PFSK-1 (cell line): ENCODE measurements at regions not wholly inside any gene's neighbourhood (a gene's known extent, or its start where the extent isn't known, plus 50 kb on each side); places are given as distances from the start of the nearest gene placed in this dataset.

Experiments
- FOXP2 ChIP-seq: optimal IDR thresholded peaks from 2 replicates; pipeline ENCODE3; 2011; ENCODE audit warnings: borderline replicate concordance, control low read depth, inconsistent platforms; ENCODE audit not compliant: insufficient read depth; ENCODE audit errors: extremely low read length, extremely low read depth
- TAF1 ChIP-seq: IDR thresholded peaks from 2 replicates; pipeline ENCODE4 v1.6.1; 2012; ENCODE audit warnings: low read length, control low read depth, borderline replicate concordance; ENCODE audit not compliant: insufficient read depth
- TF ChIP-seq, protein P1 (sequence below), 2 experiments: IDR thresholded peaks; 2 replicates each; pipeline versions ENCODE4 v1.6.1 to v1.8.0; 2011 to 2012; ENCODE audit warnings: low read depth in 2 of 2, low read length in 2 of 2, control low read depth in 1 of 2, inconsistent platforms in 1 of 2, mild to moderate bottlenecking in 1 of 2, moderate library complexity in 1 of 2; ENCODE audit not compliant: insufficient read depth in 1 of 2

DNA sequence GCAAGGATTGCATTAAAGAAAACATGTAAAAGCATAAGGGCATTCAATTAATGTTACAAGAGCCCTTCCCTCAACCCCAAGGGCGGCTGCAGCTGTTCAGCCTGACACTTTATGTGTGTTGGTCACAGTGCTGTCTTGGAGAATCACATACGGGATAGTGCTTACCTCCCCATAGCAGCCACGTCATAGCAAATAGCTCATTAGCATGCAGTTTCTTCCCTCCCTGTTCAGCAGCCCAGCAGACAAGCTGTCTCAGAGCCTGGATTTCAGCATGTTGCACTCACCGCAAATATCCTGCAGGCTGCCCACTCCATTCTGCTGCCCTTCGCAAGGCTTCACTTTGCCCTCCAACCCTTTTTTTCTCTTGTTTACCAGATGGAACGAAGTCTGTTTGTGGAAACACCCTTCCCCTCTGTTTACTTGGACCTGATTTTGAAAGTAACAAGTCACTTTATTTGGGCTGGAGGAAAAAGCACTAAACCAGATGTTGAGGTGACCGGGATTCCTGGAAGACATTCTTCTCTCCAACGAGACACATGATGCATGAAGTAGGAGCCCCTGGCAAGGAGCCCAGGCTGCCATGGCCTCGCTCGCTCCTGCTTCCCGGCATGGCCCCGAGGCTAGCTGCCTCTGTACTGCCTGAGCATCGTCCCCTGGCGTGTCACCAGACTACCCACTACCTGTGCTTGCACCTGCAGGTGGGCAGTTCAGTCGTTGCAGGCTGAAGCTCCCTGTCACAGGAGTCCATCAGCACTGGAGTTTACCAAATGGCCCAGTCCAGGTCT is 151.6 kb upstream of the GMDS start:
- TF ChIP-seq, protein P1, sequence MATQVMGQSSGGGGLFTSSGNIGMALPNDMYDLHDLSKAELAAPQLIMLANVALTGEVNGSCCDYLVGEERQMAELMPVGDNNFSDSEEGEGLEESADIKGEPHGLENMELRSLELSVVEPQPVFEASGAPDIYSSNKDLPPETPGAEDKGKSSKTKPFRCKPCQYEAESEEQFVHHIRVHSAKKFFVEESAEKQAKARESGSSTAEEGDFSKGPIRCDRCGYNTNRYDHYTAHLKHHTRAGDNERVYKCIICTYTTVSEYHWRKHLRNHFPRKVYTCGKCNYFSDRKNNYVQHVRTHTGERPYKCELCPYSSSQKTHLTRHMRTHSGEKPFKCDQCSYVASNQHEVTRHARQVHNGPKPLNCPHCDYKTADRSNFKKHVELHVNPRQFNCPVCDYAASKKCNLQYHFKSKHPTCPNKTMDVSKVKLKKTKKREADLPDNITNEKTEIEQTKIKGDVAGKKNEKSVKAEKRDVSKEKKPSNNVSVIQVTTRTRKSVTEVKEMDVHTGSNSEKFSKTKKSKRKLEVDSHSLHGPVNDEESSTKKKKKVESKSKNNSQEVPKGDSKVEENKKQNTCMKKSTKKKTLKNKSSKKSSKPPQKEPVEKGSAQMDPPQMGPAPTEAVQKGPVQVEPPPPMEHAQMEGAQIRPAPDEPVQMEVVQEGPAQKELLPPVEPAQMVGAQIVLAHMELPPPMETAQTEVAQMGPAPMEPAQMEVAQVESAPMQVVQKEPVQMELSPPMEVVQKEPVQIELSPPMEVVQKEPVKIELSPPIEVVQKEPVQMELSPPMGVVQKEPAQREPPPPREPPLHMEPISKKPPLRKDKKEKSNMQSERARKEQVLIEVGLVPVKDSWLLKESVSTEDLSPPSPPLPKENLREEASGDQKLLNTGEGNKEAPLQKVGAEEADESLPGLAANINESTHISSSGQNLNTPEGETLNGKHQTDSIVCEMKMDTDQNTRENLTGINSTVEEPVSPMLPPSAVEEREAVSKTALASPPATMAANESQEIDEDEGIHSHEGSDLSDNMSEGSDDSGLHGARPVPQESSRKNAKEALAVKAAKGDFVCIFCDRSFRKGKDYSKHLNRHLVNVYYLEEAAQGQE (IDR thresholded peaks at IDR 0.05; ENCODE audit: insufficient read depth in 1 of 2, low read depth in 2 of 2, low read length in 2 of 2), result no peak
- TF ChIP-seq TAF1, result no peak
- TF ChIP-seq FOXP2, result no peak
